ENCODE measurements at regions not wholly inside any gene's neighbourhood (a gene's known extent, or its start where the extent isn't known, plus 50 kb on each side); places are given as distances from the start of the nearest gene placed in this dataset.

DNA sequence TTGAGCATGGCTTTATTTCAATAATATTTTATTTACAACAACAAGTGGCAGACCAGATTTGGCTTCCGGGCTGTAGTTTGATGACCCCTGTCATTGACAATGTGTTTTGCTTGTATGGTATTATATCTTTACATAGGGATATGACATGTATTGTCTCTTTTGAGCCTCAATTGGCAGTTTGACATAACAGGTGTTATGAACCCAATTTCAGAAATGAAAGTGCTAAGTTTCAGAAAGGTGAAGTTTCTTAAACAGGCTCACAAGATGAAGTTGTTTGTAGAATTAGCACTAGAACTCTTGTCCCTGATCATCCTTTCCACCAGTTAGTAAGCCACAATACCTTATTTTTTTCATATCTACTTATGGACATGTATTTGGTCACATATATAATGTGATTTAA, 303.0 kb upstream of the GRIA1 start (continued):
- TF ChIP-seq POLR2AphosphoS2 (conservative IDR thresholded peaks at IDR 0.05; ENCODE audit: low read length) (no peak), MAFK (IDR thresholded peaks at IDR 0.05; ENCODE audit: partially characterized antibody) (no peak), RNF2 (IDR thresholded peaks at IDR 0.05; ENCODE audit: borderline replicate concordance, low read depth) (no peak)
- TF ChIP-seq, protein P1, sequence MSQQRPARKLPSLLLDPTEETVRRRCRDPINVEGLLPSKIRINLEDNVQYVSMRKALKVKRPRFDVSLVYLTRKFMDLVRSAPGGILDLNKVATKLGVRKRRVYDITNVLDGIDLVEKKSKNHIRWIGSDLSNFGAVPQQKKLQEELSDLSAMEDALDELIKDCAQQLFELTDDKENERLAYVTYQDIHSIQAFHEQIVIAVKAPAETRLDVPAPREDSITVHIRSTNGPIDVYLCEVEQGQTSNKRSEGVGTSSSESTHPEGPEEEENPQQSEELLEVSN (IDR thresholded peaks at IDR 0.05; ENCODE audit: borderline replicate concordance, low read depth), result no peak

DNA sequence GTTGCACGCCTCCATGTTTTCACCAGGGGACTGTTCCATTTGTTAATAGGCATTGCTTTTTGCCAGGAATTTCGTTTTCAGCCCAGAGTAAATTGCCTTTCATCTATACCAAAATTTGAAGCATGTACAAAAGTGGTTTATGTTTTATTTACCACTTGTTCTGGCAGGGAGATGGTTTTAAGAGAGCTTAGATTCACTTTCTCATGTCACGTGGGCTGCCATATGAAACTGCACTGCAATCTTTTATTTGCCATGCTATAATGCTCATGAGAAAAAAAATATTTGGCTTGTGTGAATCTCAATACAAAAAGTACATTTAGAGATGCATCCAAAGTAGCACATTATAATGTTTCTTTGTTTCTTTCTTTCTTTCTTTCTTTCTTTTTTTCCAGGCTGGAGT, 284.1 kb upstream of the GRIA1 start:
- CTCF ChIA-PET, result no interaction called here
- Histone ChIP-seq H3K27ac (no peak overlapping the region), H3K4me1 (no peaks in the 10 kb centered on the region), H3K4me3 (no peak overlapping the region), H3K4me2 (no peak overlapping the region), H3K9me3 (no peaks in the 10 kb centered on the region)
- DNase-seq (ENCODE audit: low read depth in 1 of 2, low spot score in 1 of 2) (no peak), ATAC-seq (no peak), FAIRE-seq (no peak)
- WGBS (ENCODE audit: missing lambda C conversion rate), result 6% methylated on average over 3 of the region's 3 CpGs
- TF ChIP-seq CEBPB (IDR thresholded peaks at IDR 0.05), result no peak
- no peak for TF ChIP-seq ZFP36 (IDR thresholded peaks at IDR 0.05; ENCODE audit: borderline replicate concordance, partially characterized antibody)
- TF ChIP-seq TFCP2L1 (CRISPR knock-in tag; IDR thresholded peaks at IDR 0.05), result no peak
- TF ChIP-seq PHF8 (IDR thresholded peaks at IDR 0.05; ENCODE audit: borderline replicate concordance, low read depth), result no peak
- TF ChIP-seq ZNF302 (CRISPR knock-in tag; IDR thresholded peaks at IDR 0.05), result no peak
- TF ChIP-seq FOXS1 (CRISPR knock-in tag; IDR thresholded peaks at IDR 0.05), result no peak
- TF ChIP-seq, protein P2, sequence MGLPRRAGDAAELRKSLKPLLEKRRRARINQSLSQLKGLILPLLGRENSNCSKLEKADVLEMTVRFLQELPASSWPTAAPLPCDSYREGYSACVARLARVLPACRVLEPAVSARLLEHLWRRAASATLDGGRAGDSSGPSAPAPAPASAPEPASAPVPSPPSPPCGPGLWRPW (IDR thresholded peaks at IDR 0.05), result no peak
- TF ChIP-seq KDM5A (IDR thresholded peaks at IDR 0.05), result no peak
- no peak for TF ChIP-seq KDM1A (IDR thresholded peaks at IDR 0.05; ENCODE audit: low read depth)
- no peak for TF ChIP-seq JUNB (IDR thresholded peaks at IDR 0.05)
- TF ChIP-seq HOXB13 (CRISPR knock-in tag; IDR thresholded peaks at IDR 0.05; ENCODE audit: low read depth), result no peak
- TF ChIP-seq, protein P3, sequence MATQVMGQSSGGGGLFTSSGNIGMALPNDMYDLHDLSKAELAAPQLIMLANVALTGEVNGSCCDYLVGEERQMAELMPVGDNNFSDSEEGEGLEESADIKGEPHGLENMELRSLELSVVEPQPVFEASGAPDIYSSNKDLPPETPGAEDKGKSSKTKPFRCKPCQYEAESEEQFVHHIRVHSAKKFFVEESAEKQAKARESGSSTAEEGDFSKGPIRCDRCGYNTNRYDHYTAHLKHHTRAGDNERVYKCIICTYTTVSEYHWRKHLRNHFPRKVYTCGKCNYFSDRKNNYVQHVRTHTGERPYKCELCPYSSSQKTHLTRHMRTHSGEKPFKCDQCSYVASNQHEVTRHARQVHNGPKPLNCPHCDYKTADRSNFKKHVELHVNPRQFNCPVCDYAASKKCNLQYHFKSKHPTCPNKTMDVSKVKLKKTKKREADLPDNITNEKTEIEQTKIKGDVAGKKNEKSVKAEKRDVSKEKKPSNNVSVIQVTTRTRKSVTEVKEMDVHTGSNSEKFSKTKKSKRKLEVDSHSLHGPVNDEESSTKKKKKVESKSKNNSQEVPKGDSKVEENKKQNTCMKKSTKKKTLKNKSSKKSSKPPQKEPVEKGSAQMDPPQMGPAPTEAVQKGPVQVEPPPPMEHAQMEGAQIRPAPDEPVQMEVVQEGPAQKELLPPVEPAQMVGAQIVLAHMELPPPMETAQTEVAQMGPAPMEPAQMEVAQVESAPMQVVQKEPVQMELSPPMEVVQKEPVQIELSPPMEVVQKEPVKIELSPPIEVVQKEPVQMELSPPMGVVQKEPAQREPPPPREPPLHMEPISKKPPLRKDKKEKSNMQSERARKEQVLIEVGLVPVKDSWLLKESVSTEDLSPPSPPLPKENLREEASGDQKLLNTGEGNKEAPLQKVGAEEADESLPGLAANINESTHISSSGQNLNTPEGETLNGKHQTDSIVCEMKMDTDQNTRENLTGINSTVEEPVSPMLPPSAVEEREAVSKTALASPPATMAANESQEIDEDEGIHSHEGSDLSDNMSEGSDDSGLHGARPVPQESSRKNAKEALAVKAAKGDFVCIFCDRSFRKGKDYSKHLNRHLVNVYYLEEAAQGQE (IDR thresholded peaks at IDR 0.05), result no peak
- TF ChIP-seq, protein P4, sequence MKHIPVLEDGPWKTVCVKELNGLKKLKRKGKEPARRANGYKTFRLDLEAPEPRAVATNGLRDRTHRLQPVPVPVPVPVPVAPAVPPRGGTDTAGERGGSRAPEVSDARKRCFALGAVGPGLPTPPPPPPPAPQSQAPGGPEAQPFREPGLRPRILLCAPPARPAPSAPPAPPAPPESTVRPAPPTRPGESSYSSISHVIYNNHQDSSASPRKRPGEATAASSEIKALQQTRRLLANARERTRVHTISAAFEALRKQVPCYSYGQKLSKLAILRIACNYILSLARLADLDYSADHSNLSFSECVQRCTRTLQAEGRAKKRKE (CRISPR knock-in tag; IDR thresholded peaks at IDR 0.05; ENCODE audit: low read depth), result no peak
- TF ChIP-seq HOXB5 (CRISPR knock-in tag; IDR thresholded peaks at IDR 0.05), result no peak
- TF ChIP-seq FOSB (CRISPR knock-in tag; IDR thresholded peaks at IDR 0.05), result no peak
- TF ChIP-seq RFX5 (IDR thresholded peaks at IDR 0.05), result no peak
- TF ChIP-seq, protein P5, sequence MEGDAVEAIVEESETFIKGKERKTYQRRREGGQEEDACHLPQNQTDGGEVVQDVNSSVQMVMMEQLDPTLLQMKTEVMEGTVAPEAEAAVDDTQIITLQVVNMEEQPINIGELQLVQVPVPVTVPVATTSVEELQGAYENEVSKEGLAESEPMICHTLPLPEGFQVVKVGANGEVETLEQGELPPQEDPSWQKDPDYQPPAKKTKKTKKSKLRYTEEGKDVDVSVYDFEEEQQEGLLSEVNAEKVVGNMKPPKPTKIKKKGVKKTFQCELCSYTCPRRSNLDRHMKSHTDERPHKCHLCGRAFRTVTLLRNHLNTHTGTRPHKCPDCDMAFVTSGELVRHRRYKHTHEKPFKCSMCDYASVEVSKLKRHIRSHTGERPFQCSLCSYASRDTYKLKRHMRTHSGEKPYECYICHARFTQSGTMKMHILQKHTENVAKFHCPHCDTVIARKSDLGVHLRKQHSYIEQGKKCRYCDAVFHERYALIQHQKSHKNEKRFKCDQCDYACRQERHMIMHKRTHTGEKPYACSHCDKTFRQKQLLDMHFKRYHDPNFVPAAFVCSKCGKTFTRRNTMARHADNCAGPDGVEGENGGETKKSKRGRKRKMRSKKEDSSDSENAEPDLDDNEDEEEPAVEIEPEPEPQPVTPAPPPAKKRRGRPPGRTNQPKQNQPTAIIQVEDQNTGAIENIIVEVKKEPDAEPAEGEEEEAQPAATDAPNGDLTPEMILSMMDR (IDR thresholded peaks at IDR 0.05), result no peak
- TF ChIP-seq RNF2 (IDR thresholded peaks at IDR 0.05; ENCODE audit: borderline replicate concordance, low read depth), result no peak
- POLR2A ChIA-PET, result no interaction called here
